ENCODE measurements at regions not wholly inside any gene's neighbourhood (a gene's known extent, or its start where the extent isn't known, plus 50 kb on each side); places are given as distances from the start of the nearest gene placed in this dataset.

- intact Hi-C loops (cut with micrococcal nuclease) = no loop called here
- Mint-ChIP-seq H3K27me3 (ENCODE audit: low read depth) (no peaks in the 10 kb centered on the region), H3K36me3 (ENCODE audit: low read depth) (no peaks in the 10 kb centered on the region), H3K4me1 (ENCODE audit: low read depth) (no peaks in the 10 kb centered on the region), H3K27ac (no peak overlapping the region), H3K4me3 (ENCODE audit: low read depth) (no peak overlapping the region), H3K9me3 (peaks cover 21% of the 10 kb centered on the region)
- no peak for DNase-seq (ENCODE audit: low spot score)
Observed at GRCh38 chr7:153510674-153511073, 541.5 kb upstream of the DPP6 start.

GRCh38 chr7:153514032-153514431 lies 538.2 kb upstream of the DPP6 start:
- Mint-ChIP-seq H3K9me3 (peaks cover 26% of the 10 kb centered on the region), H3K27ac (no peak overlapping the region), H3K36me3 (ENCODE audit: low read depth) (no peaks in the 10 kb centered on the region), H3K27me3 (ENCODE audit: low read depth) (no peaks in the 10 kb centered on the region), H3K4me1 (ENCODE audit: low read depth) (no peaks in the 10 kb centered on the region), H3K4me3 (ENCODE audit: low read depth) (no peak overlapping the region)
- no peak for DNase-seq (ENCODE audit: low spot score)
- intact Hi-C loops (cut with micrococcal nuclease) = no loop called here

DNA sequence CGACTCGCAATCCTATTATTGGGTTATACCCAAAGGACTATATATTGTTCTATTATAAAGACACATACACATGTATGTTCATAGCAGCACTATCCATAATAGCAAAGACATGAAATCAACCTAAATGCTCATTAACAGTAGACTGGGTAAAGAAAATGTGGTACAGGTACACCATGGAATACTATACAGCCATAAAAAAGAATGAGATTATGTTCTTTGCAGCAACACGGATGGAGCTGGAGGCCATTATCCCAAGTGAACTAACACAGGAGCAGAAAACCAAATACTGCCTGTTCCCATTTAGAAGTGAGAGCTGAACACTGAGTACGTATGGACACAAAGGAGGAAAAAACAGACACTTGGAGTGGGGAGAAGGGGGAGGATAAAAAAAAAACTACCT lies 536.8 kb upstream of the DPP6 start:
- H3K4me3 Mint-ChIP-seq (ENCODE audit: low read depth) = no peak overlapping the region
- H3K9me3 Mint-ChIP-seq = peaks cover 32% of the 10 kb centered on the region
- intact Hi-C loops (cut with micrococcal nuclease) = no loop called here
- DNase-seq (ENCODE audit: low spot score) = no peak
- H3K27me3 Mint-ChIP-seq (ENCODE audit: low read depth) = no peaks in the 10 kb centered on the region
- H3K4me1 Mint-ChIP-seq (ENCODE audit: low read depth) = no peaks in the 10 kb centered on the region
- no peak overlapping the region for H3K27ac Mint-ChIP-seq
- no peaks in the 10 kb centered on the region for H3K36me3 Mint-ChIP-seq (ENCODE audit: low read depth)

- peaks cover 44% of the 10 kb centered on the region for H3K9me3 Mint-ChIP-seq
- H3K36me3 Mint-ChIP-seq (ENCODE audit: low read depth) = no peaks in the 10 kb centered on the region
Observed at GRCh38 chr7:153518201-153518984, 533.8 kb upstream of the DPP6 start.

DNA sequence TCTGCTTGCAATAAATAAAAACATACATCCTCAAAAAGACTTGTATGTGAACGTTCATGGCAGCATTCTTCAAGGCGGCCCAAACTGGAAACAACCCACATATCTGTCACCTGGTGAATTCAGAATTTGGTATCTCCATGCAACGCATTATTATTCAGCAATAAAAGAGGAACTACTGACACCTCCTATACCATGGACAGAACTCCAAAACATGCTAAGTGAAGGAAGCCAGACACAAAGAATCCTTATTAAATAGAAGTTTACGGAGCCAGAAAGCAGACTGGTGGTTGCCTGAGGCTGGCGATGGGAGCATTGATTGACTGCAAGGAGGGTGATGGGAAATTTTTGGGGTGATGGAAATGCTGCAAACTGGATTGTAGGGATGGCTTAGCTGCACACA lies 530.8 kb upstream of the DPP6 start:
- no peaks in the 10 kb centered on the region for H3K4me1 Mint-ChIP-seq (ENCODE audit: low read depth)
- no peaks in the 10 kb centered on the region for H3K36me3 Mint-ChIP-seq (ENCODE audit: low read depth)
- intact Hi-C loops (cut with micrococcal nuclease) = no loop called here
- no peak for DNase-seq (ENCODE audit: low spot score)
- H3K4me3 Mint-ChIP-seq (ENCODE audit: low read depth) = no peak overlapping the region
- peaks cover 31% of the 10 kb centered on the region for H3K9me3 Mint-ChIP-seq
- H3K27me3 Mint-ChIP-seq (ENCODE audit: low read depth) = no peaks in the 10 kb centered on the region
- H3K27ac Mint-ChIP-seq = no peak overlapping the region

More at GRCh38 chr7:153518201-153518984, 533.8 kb upstream of the DPP6 start:
- DNase-seq (ENCODE audit: low spot score) = no peak
- Mint-ChIP-seq H3K27me3 (ENCODE audit: low read depth) (no peaks in the 10 kb centered on the region), H3K27ac (no peak overlapping the region), H3K4me1 (ENCODE audit: low read depth) (no peaks in the 10 kb centered on the region), H3K4me3 (ENCODE audit: low read depth) (no peak overlapping the region)
- intact Hi-C loops (cut with micrococcal nuclease) = no loop called here

- Mint-ChIP-seq H3K27me3 (ENCODE audit: low read depth) (no peaks in the 10 kb centered on the region), H3K4me1 (ENCODE audit: low read depth) (no peaks in the 10 kb centered on the region), H3K27ac (no peak overlapping the region), H3K36me3 (ENCODE audit: low read depth) (no peaks in the 10 kb centered on the region), H3K9me3 (peaks cover 30% of the 10 kb centered on the region), H3K4me3 (ENCODE audit: low read depth) (no peak overlapping the region)
- intact Hi-C loops (cut with micrococcal nuclease) = no loop called here
- no peak for DNase-seq (ENCODE audit: low spot score)
Observed at GRCh38 chr7:153522261-153522660, 529.9 kb upstream of the DPP6 start.

DNA sequence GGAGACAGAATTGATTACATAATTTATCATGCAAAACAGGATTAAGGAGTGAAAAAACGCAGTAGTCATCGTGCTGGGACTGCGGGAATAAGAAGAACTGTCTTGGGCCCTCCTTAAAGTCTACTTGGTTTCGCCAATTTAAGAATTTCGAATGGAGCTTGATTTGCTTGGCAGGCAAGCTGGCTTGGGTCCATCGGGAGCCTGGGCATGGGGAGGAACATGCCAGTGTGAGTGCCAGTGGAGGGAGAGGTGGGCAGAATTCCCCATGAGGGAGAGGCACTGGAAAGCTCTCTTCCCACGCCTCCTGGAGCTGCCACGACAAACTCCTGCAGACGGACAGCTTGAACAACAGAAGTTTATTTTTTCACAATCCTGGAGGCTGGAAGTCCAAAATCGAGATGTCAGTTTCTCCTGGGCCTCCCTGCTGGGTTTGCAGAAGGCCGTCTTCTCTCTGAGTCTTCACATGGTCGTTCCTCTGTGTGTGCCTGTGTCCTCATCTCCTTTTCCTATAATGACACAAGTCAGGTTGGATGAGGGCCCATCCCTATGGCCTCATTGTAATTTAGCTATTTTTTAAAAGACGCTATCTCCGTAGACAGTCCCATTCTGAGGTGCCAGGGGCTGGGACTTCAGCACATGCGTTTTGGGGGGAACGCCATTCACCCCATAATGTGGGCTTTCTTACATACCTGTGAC lies 528.7 kb upstream of the DPP6 start:
- intact Hi-C loops (cut with micrococcal nuclease) = no loop called here
- H3K36me3 Mint-ChIP-seq (ENCODE audit: low read depth) = no peaks in the 10 kb centered on the region
- DNase-seq (ENCODE audit: low spot score) = no peak
- H3K4me3 Mint-ChIP-seq (ENCODE audit: low read depth) = no peak overlapping the region
- peaks cover 27% of the 10 kb centered on the region for H3K9me3 Mint-ChIP-seq
- no peaks in the 10 kb centered on the region for H3K27me3 Mint-ChIP-seq (ENCODE audit: low read depth)
- no peak overlapping the region for H3K27ac Mint-ChIP-seq
- H3K4me1 Mint-ChIP-seq (ENCODE audit: low read depth) = no peaks in the 10 kb centered on the region

DNA sequence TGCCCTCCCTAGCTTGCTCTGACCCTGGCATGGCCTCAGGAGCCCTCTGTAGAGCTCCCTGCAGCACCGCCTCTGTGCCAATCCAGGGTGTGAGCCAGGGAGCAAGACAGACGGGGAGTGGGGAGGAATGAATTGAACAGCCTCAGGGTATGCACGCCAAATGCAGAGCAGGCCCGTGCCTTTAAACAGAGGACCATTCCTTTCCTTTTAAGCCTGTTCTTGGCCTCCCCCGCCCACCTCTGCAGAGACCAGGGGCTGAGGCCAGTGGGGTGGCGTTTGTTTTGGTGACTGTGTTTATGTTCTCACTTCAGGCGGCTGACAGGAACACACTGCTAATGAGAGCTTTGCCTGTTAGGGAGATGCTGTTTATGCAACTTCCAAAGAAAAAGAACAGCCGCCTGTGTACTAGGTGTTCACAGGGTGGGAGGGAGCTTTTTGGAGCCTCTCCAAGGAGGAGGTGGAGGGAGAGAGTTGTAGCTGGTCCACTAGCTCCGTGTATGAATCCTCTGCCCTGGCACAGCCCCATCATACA lies 528.1 kb upstream of the DPP6 start:
- H3K4me1 Mint-ChIP-seq (ENCODE audit: low read depth) = no peaks in the 10 kb centered on the region
- DNase-seq (ENCODE audit: low spot score) = no peak
- H3K9me3 Mint-ChIP-seq = peaks cover 24% of the 10 kb centered on the region
- no peak overlapping the region for H3K4me3 Mint-ChIP-seq (ENCODE audit: low read depth)
- no peak overlapping the region for H3K27ac Mint-ChIP-seq
- no peaks in the 10 kb centered on the region for H3K36me3 Mint-ChIP-seq (ENCODE audit: low read depth)
- intact Hi-C loops (cut with micrococcal nuclease) = no loop called here
- no peaks in the 10 kb centered on the region for H3K27me3 Mint-ChIP-seq (ENCODE audit: low read depth)

DNA sequence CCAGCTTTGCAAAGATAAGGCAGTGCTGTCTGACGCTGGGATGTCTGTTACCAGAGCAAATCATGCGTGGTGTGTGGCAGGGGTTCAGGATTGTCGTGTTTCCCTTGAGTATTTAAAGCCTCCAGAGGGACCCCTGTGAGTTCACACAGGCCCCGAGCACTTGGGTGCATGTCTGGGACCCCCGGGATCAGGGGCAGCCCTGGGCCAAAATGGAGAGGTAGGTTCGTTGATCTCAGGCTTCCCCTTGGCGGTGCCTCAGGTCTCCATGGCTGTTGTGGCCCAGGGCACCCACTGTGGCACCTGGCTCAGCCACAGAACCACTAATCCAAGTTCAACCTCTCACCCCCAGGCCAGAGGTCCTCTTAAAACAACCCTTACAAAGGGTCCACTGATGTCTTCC lies 523.1 kb upstream of the DPP6 start:
- Mint-ChIP-seq H3K27ac (no peak overlapping the region), H3K27me3 (ENCODE audit: low read depth) (no peaks in the 10 kb centered on the region), H3K4me3 (ENCODE audit: low read depth) (no peak overlapping the region), H3K4me1 (ENCODE audit: low read depth) (no peaks in the 10 kb centered on the region), H3K36me3 (ENCODE audit: low read depth) (no peaks in the 10 kb centered on the region), H3K9me3 (peaks cover 15% of the 10 kb centered on the region)
- no peak for DNase-seq (ENCODE audit: low spot score)
- intact Hi-C loops (cut with micrococcal nuclease) = no loop called here

DNA sequence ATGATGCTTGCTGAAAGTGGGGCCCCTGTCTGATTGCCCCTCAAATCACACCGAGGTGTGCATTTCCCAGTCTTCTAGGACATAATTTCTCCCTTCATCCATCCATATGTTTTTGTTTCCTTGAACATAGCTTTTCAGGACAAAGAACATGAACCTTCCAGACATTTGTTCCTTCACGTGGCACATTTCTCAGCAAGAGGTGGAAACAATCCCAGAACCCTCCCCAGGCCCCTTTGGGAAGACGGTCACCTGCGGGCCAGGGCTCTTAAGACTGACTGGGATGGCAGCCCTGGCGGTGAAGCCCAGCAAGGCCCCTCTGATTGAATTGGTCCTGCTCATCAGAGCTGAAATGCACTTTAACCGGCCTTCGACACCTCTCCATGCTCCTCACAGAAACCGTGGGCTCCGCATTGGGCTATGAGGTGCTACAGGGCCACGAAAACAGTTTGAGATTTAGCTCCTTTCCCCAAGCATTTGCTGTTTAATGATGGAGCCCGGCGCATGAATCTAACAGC lies 522.5 kb upstream of the DPP6 start:
- H3K27me3 Mint-ChIP-seq (ENCODE audit: low read depth) = no peaks in the 10 kb centered on the region
- intact Hi-C loops (cut with micrococcal nuclease) = no loop called here
- no peaks in the 10 kb centered on the region for H3K4me1 Mint-ChIP-seq (ENCODE audit: low read depth)
- no peak overlapping the region for H3K27ac Mint-ChIP-seq
- peaks cover 15% of the 10 kb centered on the region for H3K9me3 Mint-ChIP-seq
- no peak overlapping the region for H3K4me3 Mint-ChIP-seq (ENCODE audit: low read depth)
- H3K36me3 Mint-ChIP-seq (ENCODE audit: low read depth) = no peaks in the 10 kb centered on the region
- DNase-seq (ENCODE audit: low spot score) = no peak

- Mint-ChIP-seq H3K36me3 (ENCODE audit: low read depth) (no peaks in the 10 kb centered on the region), H3K9me3 (peaks cover 15% of the 10 kb centered on the region), H3K4me3 (ENCODE audit: low read depth) (no peak overlapping the region), H3K27ac (no peak overlapping the region), H3K4me1 (ENCODE audit: low read depth) (no peaks in the 10 kb centered on the region), H3K27me3 (ENCODE audit: low read depth) (no peaks in the 10 kb centered on the region)
- DNase-seq (ENCODE audit: low spot score) = no peak
- intact Hi-C loops (cut with micrococcal nuclease) = no loop called here
Observed at GRCh38 chr7:153530441-153530840, 521.8 kb upstream of the DPP6 start.

GRCh38 chr7:153532326-153532725 lies 519.9 kb upstream of the DPP6 start:
- no peak overlapping the region for H3K27ac Mint-ChIP-seq
- no peak for DNase-seq (ENCODE audit: low spot score)
- H3K4me3 Mint-ChIP-seq (ENCODE audit: low read depth) = no peak overlapping the region
- H3K9me3 Mint-ChIP-seq = peaks cover 15% of the 10 kb centered on the region
- intact Hi-C loops (cut with micrococcal nuclease) = no loop called here
- H3K27me3 Mint-ChIP-seq (ENCODE audit: low read depth) = no peaks in the 10 kb centered on the region
- no peaks in the 10 kb centered on the region for H3K36me3 Mint-ChIP-seq (ENCODE audit: low read depth)
- no peaks in the 10 kb centered on the region for H3K4me1 Mint-ChIP-seq (ENCODE audit: low read depth)

- Mint-ChIP-seq H3K9me3 (peaks cover 16% of the 10 kb centered on the region), H3K27ac (no peak overlapping the region), H3K4me1 (ENCODE audit: low read depth) (no peaks in the 10 kb centered on the region), H3K27me3 (ENCODE audit: low read depth) (no peaks in the 10 kb centered on the region), H3K36me3 (ENCODE audit: low read depth) (no peaks in the 10 kb centered on the region), H3K4me3 (ENCODE audit: low read depth) (no peak overlapping the region)
- DNase-seq (ENCODE audit: low spot score) = no peak
- intact Hi-C loops (cut with micrococcal nuclease) = no loop called here
Observed at GRCh38 chr7:153537271-153537670, 514.9 kb upstream of the DPP6 start.
